K562 (cell line): ENCODE measurements at regions not wholly inside any gene's neighbourhood (a gene's known extent, or its start where the extent isn't known, plus 50 kb on each side); places are given as distances from the start of the nearest gene placed in this dataset.
"Not testable (repeated sequence)": the region's sequence is repeated elsewhere in the genome, so short reads cannot be mapped to it uniquely, and the experiment has no call there.

Experiments used
- CBX8 ChIP-seq: fragments of 200-600 bp; sonication (generic); IDR thresholded peaks from 2 replicates; pipeline ENCODE4 v1.6.1; 2012; ENCODE audit warnings: borderline replicate concordance, mixed run types, low read depth, mild to moderate bottlenecking, moderate library complexity, mixed read lengths, low read length, control low read depth, inconsistent platforms; ENCODE audit not compliant: poor library complexity, severe bottlenecking; ENCODE audit errors: extremely low read depth
- E2F1 ChIP-seq: sonication (generic); formaldehyde crosslinking; IDR thresholded peaks from 2 replicates; pipeline ENCODE4 v1.8.1; 2023; ENCODE audit warnings: mild to moderate bottlenecking, missing genetic modification reagents, moderate library complexity
- EZH2 ChIP-seq: IDR thresholded peaks from 2 replicates; pipeline ENCODE4 v1.6.1; 2012; ENCODE audit warnings: low read depth, mild to moderate bottlenecking, inconsistent platforms, low read length, borderline replicate concordance
- FOXJ3 ChIP-seq: sonication (generic); formaldehyde crosslinking; IDR thresholded peaks from 2 replicates; pipeline ENCODE4 v1.4.0; 2020; ENCODE audit warnings: mild to moderate bottlenecking, missing genetic modification reagents
- SIN3B ChIP-seq: fragments of 450-650 bp; IDR thresholded peaks from 2 replicates; pipeline ENCODE4 v1.6.1; 2017; ENCODE audit warnings: low read depth, mild to moderate bottlenecking, moderate library complexity
- SRF ChIP-seq, 2 experiments: fragments of 250-450, 450-650 bp in 1 of 2; sonication (Bioruptor Pico) in 1 of 2; sonication (generic) in 1 of 2; formaldehyde crosslinking; IDR thresholded peaks; 2 replicates each; pipeline versions ENCODE4 v1.5.0 to v1.5.1; 2020 to 2022; ENCODE audit warnings: mild to moderate bottlenecking in 1 of 2, missing genetic modification reagents in 1 of 2
- STAG1 ChIP-seq: sonication (generic); formaldehyde crosslinking; IDR thresholded peaks from 2 replicates; pipeline ENCODE4 v1.5.0; 2020; ENCODE audit warnings: missing genetic modification reagents, borderline replicate concordance
- ZFP1 ChIP-seq: fragments of 450-650 bp; formaldehyde crosslinking; IDR thresholded peaks from 2 replicates; pipeline ENCODE4 v1.4.0; 2020; ENCODE audit warnings: mild to moderate bottlenecking, mixed read lengths
- TF ChIP-seq, protein P1 (sequence below): fragments of 150-350 bp; conservative IDR thresholded peaks from 2 replicates; pipeline ENCODE4 v1.6.1; 2014; ENCODE audit warnings: low read length

DNA sequence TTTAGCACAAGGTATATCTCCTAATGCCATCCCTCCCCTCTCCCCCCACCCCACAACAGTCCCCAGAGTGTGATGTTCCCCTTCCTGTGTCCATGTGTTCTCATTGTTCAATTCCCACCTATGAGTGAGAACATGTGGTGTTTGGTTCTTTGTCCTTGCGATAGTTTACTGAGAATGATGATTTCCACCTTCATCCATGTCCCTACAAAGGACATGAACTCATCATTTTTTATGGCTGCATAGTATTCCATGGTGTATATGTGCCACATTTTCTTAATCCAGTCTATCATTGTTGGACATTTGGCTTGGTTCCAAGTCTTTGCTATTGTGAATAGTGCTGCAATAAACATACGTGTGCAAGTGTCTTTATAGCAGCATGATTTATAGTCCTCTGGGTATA is 327.0 kb upstream of the FAM78B start:
- TF ChIP-seq FOXJ3 (CRISPR knock-in tag); ZFP1; CBX8; EZH2; SRF (CRISPR knock-in tag; IDR thresholded peaks at IDR 0.05); STAG1; E2F1 (CRISPR knock-in tag); SIN3B: not testable (repeated sequence)
- TF ChIP-seq, protein P1, sequence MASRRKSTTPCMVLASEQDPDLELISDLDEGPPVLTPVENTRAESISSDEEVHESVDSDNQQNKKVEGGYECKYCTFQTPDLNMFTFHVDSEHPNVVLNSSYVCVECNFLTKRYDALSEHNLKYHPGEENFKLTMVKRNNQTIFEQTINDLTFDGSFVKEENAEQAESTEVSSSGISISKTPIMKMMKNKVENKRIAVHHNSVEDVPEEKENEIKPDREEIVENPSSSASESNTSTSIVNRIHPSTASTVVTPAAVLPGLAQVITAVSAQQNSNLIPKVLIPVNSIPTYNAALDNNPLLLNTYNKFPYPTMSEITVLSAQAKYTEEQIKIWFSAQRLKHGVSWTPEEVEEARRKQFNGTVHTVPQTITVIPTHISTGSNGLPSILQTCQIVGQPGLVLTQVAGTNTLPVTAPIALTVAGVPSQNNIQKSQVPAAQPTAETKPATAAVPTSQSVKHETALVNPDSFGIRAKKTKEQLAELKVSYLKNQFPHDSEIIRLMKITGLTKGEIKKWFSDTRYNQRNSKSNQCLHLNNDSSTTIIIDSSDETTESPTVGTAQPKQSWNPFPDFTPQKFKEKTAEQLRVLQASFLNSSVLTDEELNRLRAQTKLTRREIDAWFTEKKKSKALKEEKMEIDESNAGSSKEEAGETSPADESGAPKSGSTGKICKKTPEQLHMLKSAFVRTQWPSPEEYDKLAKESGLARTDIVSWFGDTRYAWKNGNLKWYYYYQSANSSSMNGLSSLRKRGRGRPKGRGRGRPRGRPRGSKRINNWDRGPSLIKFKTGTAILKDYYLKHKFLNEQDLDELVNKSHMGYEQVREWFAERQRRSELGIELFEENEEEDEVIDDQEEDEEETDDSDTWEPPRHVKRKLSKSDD = not testable (repeated sequence)
